H1 (cell line): ENCODE measurements at regions not wholly inside any gene's neighbourhood (a gene's known extent, or its start where the extent isn't known, plus 50 kb on each side); places are given as distances from the start of the nearest gene placed in this dataset.

ENCODE experiments used
- CTCF ChIA-PET: fragments of 300-600 bp; sonication (Branson Sonifier 250); formaldehyde crosslinking; loops from one replicate; lab custom pipeline; 2021; ENCODE audit not compliant: partially characterized antibody; lab: Charles Lee
- POLR2A ChIA-PET: fragments of 300-600 bp; sonication (Branson Sonifier 250); formaldehyde crosslinking; loops from one replicate; lab custom pipeline; 2021; ENCODE audit warnings: inconsistent platforms; ENCODE audit not compliant: partially characterized antibody; lab: Charles Lee
- DNase-seq, 2 experiments: peaks; one replicate each; pipeline versions ENCODE4 v3.0.0 to v3.0.0-alpha.2; 2010 to 2022; ENCODE audit warnings: low spot score in 2 of 2, low read depth in 1 of 2, mixed read lengths in 1 of 2
- FAIRE-seq: peaks from 2 replicates; lab custom pipeline; 2011; peaks lifted over from hg19 to GRCh38; lab: Jason Lieb, UNC
- H2AFZ ChIP-seq: 2 replicates; pipeline ENCODE4 v1.8.1; 2012; ENCODE audit warnings: low read length, inconsistent platforms
- H2AK5ac ChIP-seq: 2 replicates; pipeline ENCODE4 v1.6.1; 2013; ENCODE audit warnings: low read depth, low read length
- H2BK120ac ChIP-seq: replicated peaks from 2 replicates; pipeline ENCODE3; 2013; ENCODE audit warnings: low read depth, low read length, inconsistent platforms
- H2BK12ac ChIP-seq: 2 replicates; pipeline ENCODE4 v1.6.1; 2013; ENCODE audit warnings: low read depth, low read length
- H2BK15ac ChIP-seq: 2 replicates; pipeline ENCODE4 v1.6.1; 2013; ENCODE audit warnings: low read length
- H2BK20ac ChIP-seq: 2 replicates; pipeline ENCODE4 v1.6.1; 2013; ENCODE audit warnings: low read length
- H2BK5ac ChIP-seq: 2 replicates; pipeline ENCODE4 v1.6.1; 2013; ENCODE audit warnings: low read depth, low read length
- H3K14ac ChIP-seq: 2 replicates; pipeline ENCODE4 v1.6.1; 2013; ENCODE audit warnings: inconsistent platforms; ENCODE audit not compliant: insufficient read length
- H3K18ac ChIP-seq: 2 replicates; pipeline ENCODE4 v1.6.1; 2013; ENCODE audit warnings: low read length; ENCODE audit errors: extremely low read depth
- H3K23ac ChIP-seq: 2 replicates; pipeline ENCODE4 v1.6.1; 2013; ENCODE audit warnings: inconsistent platforms; ENCODE audit not compliant: insufficient read length
- H3K23me2 ChIP-seq: 2 replicates; pipeline ENCODE4 v1.6.1; 2013; ENCODE audit warnings: low read depth, low read length
- H3K27ac ChIP-seq: 2 replicates; pipeline ENCODE4 v1.6.1; 2011; ENCODE audit warnings: low read depth, low read length, inconsistent platforms
- H3K27me3 ChIP-seq, 4 experiments: replicated peaks in 1 of 4; 1 replicate in 1 of 4; 2 replicates in 3 of 4; pipeline versions ENCODE4 v1.6.1 to v1.8.1; 2011 to 2013; ENCODE audit warnings: low read length in 3 of 4, mild to moderate bottlenecking in 3 of 4, inconsistent platforms in 2 of 4, mixed read lengths in 2 of 4, moderate library complexity in 1 of 4; ENCODE audit not compliant: control insufficient read depth in 3 of 4, insufficient read depth in 3 of 4; ENCODE audit errors: extremely low read depth in 1 of 4
- H3K36me3 ChIP-seq, 4 experiments: 2 replicates each; pipeline versions ENCODE4 v1.6.1 to v1.8.1; 2011 to 2013; ENCODE audit warnings: mild to moderate bottlenecking in 4 of 4, low read length in 3 of 4, moderate library complexity in 2 of 4, control low read depth in 1 of 4, inconsistent platforms in 1 of 4; ENCODE audit not compliant: insufficient read depth in 4 of 4, control insufficient read depth in 2 of 4
- H3K4ac ChIP-seq: replicated peaks from 2 replicates; pipeline ENCODE3; 2013; ENCODE audit warnings: low read length, low read depth, mixed read lengths, inconsistent platforms; ENCODE audit not compliant: insufficient read length
- H3K4me1 ChIP-seq, 4 experiments: replicated peaks in 1 of 4; 1 replicate in 1 of 4; 2 replicates in 3 of 4; pipeline versions ENCODE4 v1.6.1 to v1.8.1; 2011 to 2013; ENCODE audit warnings: low read length in 3 of 4, inconsistent platforms in 2 of 4, mixed read lengths in 1 of 4; ENCODE audit not compliant: insufficient read depth in 4 of 4, control insufficient read depth in 3 of 4
- H3K4me2 ChIP-seq, 2 experiments: 2 replicates each; pipeline versions ENCODE4 v1.6.1 to v1.8.1; 2011 to 2013; ENCODE audit warnings: low read depth in 2 of 2, low read length in 2 of 2, control low read depth in 1 of 2, inconsistent platforms in 1 of 2, mild to moderate bottlenecking in 1 of 2; ENCODE audit not compliant: insufficient read depth in 1 of 2
- H3K4me3 ChIP-seq, 4 experiments: fragments of 200-600, 300-600 bp in 1 of 4; sonication (generic), shearing (Covaris generic), sonication (Bioruptor Twin) in 1 of 4; 2 replicates each; pipeline versions ENCODE4 v1.5.1 to v1.8.1; 2011 to 2016; ENCODE audit warnings: low read length in 4 of 4, low read depth in 3 of 4, control low read depth in 2 of 4, inconsistent platforms in 2 of 4, mild to moderate bottlenecking in 2 of 4, mixed read lengths in 1 of 4, moderate library complexity in 1 of 4; ENCODE audit not compliant: insufficient read depth in 2 of 4; ENCODE audit errors: extremely low read depth in 1 of 4
- H3K56ac ChIP-seq: replicated peaks from 2 replicates; pipeline ENCODE3; 2013; ENCODE audit warnings: low read depth, mild to moderate bottlenecking, mixed read lengths, low read length, inconsistent platforms; ENCODE audit not compliant: insufficient read length
- H3K79me1 ChIP-seq: 2 replicates; pipeline ENCODE4 v1.6.1; 2013; ENCODE audit warnings: low read depth, low read length, control low read depth
- H3K79me2 ChIP-seq, 2 experiments: 2 replicates each; pipeline versions ENCODE4 v1.6.1 to v1.8.1; 2012 to 2013; ENCODE audit warnings: low read length in 2 of 2, mild to moderate bottlenecking in 2 of 2, inconsistent platforms in 1 of 2; ENCODE audit not compliant: insufficient read depth in 2 of 2, control insufficient read depth in 1 of 2
- H3K9ac ChIP-seq, 4 experiments: replicated peaks in 1 of 4; 1 replicate in 1 of 4; 2 replicates in 3 of 4; pipeline versions ENCODE4 v1.6.1 to v1.8.1; 2011 to 2013; ENCODE audit warnings: low read depth in 3 of 4, low read length in 3 of 4, control low read depth in 2 of 4, mild to moderate bottlenecking in 2 of 4, moderate library complexity in 2 of 4, inconsistent platforms in 1 of 4; ENCODE audit errors: extremely low read depth in 1 of 4
- H3K9me3 ChIP-seq, 2 experiments: 2 replicates each; pipeline versions ENCODE4 v1.6.1 to v1.8.1; 2012 to 2013; ENCODE audit warnings: mild to moderate bottlenecking in 2 of 2, moderate library complexity in 2 of 2, control low read depth in 1 of 2, inconsistent platforms in 1 of 2, low read depth in 1 of 2, low read length in 1 of 2, mixed read lengths in 1 of 2; ENCODE audit not compliant: insufficient read depth in 2 of 2
- H4K20me1 ChIP-seq, 2 experiments: replicated peaks in 1 of 2; 2 replicates each; pipeline versions ENCODE3 to v1.8.1; 2011 to 2013; ENCODE audit warnings: inconsistent platforms in 2 of 2, low read length in 2 of 2, mild to moderate bottlenecking in 1 of 2; ENCODE audit not compliant: insufficient read depth in 2 of 2, control insufficient read depth in 1 of 2
- H4K5ac ChIP-seq: 2 replicates; pipeline ENCODE4 v1.6.1; 2013; ENCODE audit warnings: low read length, low read depth, mixed read lengths, inconsistent platforms; ENCODE audit not compliant: insufficient read length
- H4K8ac ChIP-seq: 2 replicates; pipeline ENCODE4 v1.8.0; 2013; ENCODE audit warnings: mild to moderate bottlenecking, moderate library complexity, low read length, inconsistent platforms; ENCODE audit not compliant: insufficient read depth; ENCODE audit errors: extremely low read depth
- H4K91ac ChIP-seq: replicated peaks from 2 replicates; pipeline ENCODE3; 2013; ENCODE audit warnings: low read length, mixed read lengths, inconsistent platforms; ENCODE audit not compliant: insufficient read length
- HDAC6 ChIP-seq: IDR thresholded peaks from one replicate; pipeline ENCODE4 v1.7.1; 2012; ENCODE audit warnings: low read depth, mild to moderate bottlenecking, inconsistent platforms, low read length, moderate library complexity
- SP4 ChIP-seq: IDR thresholded peaks from 2 replicates; pipeline ENCODE4 v1.6.1; 2012; ENCODE audit warnings: low read length, inconsistent platforms
- WGBS, 2 experiments: shearing (Covaris generic) in 1 of 2; methylation state at CpG; one replicate each; pipeline versions ENCODE4 v1.1.6 to v1.1.7; 2013 to 2015; ENCODE audit warnings: low lambda C conversion rate in 2 of 2, mixed read lengths in 2 of 2, inconsistent platforms in 1 of 2, low coverage in 1 of 2, missing lambda C conversion rate in 1 of 2; ENCODE audit not compliant: insufficient replicate concordance in 2 of 2, insufficient coverage in 1 of 2, insufficient read length in 1 of 2; ENCODE audit errors: extremely low coverage in 1 of 2, missing lambda C conversion rate in 1 of 2; 5-methylcytosine and 5-hydroxymethylcytosine counted together
- TF ChIP-seq, protein P1 (sequence below): IDR thresholded peaks from 2 replicates; pipeline ENCODE4 v1.6.1; 2011; ENCODE audit warnings: low read length, improper control_type of control experiment

DNA sequence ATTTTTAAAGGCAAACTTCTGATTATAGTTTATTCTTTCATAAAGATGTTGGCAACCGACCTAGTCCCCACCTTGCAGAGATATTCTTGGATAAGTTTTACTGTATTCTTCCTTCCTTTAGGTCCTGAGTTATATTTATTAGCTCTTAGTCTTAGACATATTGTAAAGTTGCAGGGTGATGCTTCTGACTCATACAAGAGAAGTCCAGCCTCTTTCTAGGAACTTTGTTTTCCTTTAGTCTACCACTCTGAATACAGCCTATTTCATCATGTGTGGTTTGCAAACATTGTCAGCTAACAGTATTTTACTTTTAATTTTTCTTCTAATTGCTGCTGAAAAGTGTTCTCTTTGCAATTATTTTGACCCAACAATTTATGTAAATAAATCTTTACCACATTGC, 686.7 kb downstream of the COL12A1 start:
- Histone ChIP-seq H3K14ac (no peak overlapping the region), H2BK15ac (no peak overlapping the region), H3K4ac (no peak overlapping the region), H2BK120ac (no peak overlapping the region), H2BK20ac (no peak overlapping the region), H2AK5ac (no peak overlapping the region), H4K91ac (no peak overlapping the region), H3K79me1 (no peaks in the 10 kb centered on the region), H4K20me1 (no peaks in the 10 kb centered on the region), H2BK5ac (no peak overlapping the region), H2AFZ (no peak overlapping the region), H3K56ac (no peak overlapping the region), H3K4me1 (no peaks in the 10 kb centered on the region), H2BK12ac (no peak overlapping the region), H3K18ac (no peak overlapping the region), H3K79me2 (no peaks in the 10 kb centered on the region), H3K4me2 (no peak overlapping the region), H3K23me2 (peaks cover 2% of the 10 kb centered on the region; the same call in 1 of the 2 replicates), H3K27me3 (no peaks in the 10 kb centered on the region), H3K36me3 (no peaks in the 10 kb centered on the region), H4K8ac (no peak overlapping the region), H3K23ac (no peak overlapping the region), H3K9me3 (no peaks in the 10 kb centered on the region), H3K9ac (no peak overlapping the region), H3K27ac (no peak overlapping the region), H4K5ac (no peak overlapping the region), H3K4me3 (no peak overlapping the region)
- POLR2A ChIA-PET = no interaction called here
- no peak for DNase-seq
- TF ChIP-seq, protein P1, sequence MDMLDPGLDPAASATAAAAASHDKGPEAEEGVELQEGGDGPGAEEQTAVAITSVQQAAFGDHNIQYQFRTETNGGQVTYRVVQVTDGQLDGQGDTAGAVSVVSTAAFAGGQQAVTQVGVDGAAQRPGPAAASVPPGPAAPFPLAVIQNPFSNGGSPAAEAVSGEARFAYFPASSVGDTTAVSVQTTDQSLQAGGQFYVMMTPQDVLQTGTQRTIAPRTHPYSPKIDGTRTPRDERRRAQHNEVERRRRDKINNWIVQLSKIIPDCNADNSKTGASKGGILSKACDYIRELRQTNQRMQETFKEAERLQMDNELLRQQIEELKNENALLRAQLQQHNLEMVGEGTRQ = no peak
- TF ChIP-seq SP4 (no peak), HDAC6 (no peak)
- WGBS, 2 experiments = 100% methylated on average over 1 of the region's 1 CpG; no CpG with 5 or more reads in 1 of the 2 experiments
- no peak for FAIRE-seq
- CTCF ChIA-PET = no interaction called here
